Choroid plexus epithelial cell (primary cell): ENCODE measurements at regions not wholly inside any gene's neighbourhood (a gene's known extent, or its start where the extent isn't known, plus 50 kb on each side); places are given as distances from the start of the nearest gene placed in this dataset.
"Not testable (repeated sequence)": the region's sequence is repeated elsewhere in the genome, so short reads cannot be mapped to it uniquely, and the experiment has no call there.

Experiments
- DNase-seq: peaks from one replicate; pipeline ENCODE4 v3.0.0-alpha.2; 2010; ENCODE audit warnings: low read depth
- H3K4me3 ChIP-seq: 2 replicates; pipeline ENCODE4 v1.5.1; 2011; ENCODE audit warnings: low read depth, mild to moderate bottlenecking, control low read depth, low read length, moderate library complexity
- TF ChIP-seq, protein P1 (sequence below): conservative IDR thresholded peaks from 2 replicates; pipeline ENCODE4 v1.5.1; 2011; ENCODE audit warnings: low read depth, mild to moderate bottlenecking, control low read depth, inconsistent platforms, low read length, moderate library complexity

DNA sequence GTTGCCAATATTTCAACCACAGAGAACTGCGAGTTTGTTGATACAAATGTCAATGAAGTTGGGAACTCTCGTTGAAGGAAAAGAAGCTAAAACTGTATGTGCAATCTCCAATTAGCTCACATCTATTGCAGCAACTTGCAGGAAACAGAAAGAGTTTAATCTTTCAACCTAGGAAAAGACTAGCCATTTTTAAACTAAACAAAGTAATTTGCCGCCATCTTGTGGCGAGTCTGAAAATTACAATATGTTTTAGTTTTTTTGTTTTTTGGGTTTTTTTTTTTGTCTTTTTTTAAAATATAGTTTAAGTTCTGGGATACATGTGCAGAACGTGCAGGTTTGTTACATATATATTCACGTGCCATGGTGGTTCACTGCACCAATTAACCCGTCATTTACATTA, 131.2 kb upstream of the FOXG1 start:
- peak; percentile 81 for DNase-seq
- no peak overlapping the region for H3K4me3 ChIP-seq
- TF ChIP-seq, protein P1, sequence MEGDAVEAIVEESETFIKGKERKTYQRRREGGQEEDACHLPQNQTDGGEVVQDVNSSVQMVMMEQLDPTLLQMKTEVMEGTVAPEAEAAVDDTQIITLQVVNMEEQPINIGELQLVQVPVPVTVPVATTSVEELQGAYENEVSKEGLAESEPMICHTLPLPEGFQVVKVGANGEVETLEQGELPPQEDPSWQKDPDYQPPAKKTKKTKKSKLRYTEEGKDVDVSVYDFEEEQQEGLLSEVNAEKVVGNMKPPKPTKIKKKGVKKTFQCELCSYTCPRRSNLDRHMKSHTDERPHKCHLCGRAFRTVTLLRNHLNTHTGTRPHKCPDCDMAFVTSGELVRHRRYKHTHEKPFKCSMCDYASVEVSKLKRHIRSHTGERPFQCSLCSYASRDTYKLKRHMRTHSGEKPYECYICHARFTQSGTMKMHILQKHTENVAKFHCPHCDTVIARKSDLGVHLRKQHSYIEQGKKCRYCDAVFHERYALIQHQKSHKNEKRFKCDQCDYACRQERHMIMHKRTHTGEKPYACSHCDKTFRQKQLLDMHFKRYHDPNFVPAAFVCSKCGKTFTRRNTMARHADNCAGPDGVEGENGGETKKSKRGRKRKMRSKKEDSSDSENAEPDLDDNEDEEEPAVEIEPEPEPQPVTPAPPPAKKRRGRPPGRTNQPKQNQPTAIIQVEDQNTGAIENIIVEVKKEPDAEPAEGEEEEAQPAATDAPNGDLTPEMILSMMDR, result peak; percentile 48

DNA sequence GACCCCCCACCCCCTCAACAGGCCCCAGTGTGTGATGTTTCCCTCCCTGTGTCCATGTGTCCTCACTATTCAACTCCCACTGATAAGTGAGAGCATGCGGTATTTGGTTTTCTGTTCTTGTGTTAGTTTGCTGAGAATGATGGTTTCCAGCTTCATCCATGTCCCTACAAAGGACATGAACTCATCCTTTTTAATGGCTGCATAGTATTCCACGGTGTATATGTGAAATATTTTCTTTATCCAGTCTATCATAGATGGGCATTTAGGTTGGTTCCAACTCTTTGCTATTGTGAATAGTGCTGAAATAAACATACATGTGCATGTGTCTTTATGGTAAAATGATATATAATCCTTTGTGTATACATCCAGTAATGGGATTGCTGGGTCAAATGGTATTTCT, 130.8 kb upstream of the FOXG1 start:
- not testable (repeated sequence) for DNase-seq

DNA sequence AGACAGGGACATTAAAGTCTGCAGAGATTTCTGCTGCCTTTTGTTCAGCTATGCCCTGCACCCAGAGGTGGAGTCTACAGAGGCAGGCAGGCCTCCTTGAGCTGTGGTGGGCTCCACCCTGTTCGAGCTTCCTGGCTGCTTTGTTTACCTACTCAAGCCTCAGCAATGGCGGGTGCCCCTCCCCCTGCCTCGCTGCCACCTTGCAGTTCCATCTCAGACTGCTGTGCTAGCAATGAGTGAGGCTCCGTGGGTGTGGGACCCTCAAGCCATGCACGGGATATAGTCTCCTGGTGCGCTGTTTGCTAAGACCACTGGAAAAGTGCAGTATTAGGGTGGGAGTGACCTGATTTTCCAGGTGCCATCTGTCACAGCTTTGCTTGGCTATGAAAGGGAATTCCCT, 125.4 kb upstream of the FOXG1 start:
- DNase-seq, H3K4me3 ChIP-seq: not testable (repeated sequence)

More for the DNA sequence above, 130.8 kb upstream of the FOXG1 start:
- not testable (repeated sequence) for H3K4me3 ChIP-seq

DNA sequence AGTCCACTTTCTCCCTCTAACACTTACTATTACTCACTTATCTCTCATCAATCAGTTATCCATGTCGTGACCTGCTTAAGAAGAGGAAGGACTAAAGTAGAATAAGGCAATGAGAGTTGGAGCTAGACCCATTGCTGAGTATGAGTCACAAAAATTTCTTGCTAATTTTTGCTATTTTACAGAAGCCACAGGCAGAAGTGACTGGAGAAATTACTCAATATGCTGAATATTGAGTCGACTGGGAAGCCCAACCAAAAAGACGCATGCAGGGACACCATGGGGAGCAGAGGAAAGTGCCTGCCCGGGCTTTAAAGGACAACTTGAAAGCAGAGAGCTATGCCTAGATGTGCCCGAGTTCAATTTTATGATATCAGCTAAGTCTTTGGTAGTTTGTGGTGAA, 115.4 kb upstream of the FOXG1 start:
- H3K4me3 ChIP-seq, result no peak overlapping the region
- TF ChIP-seq, protein P1, result no peak
- DNase-seq, result peak; percentile 78

DNA sequence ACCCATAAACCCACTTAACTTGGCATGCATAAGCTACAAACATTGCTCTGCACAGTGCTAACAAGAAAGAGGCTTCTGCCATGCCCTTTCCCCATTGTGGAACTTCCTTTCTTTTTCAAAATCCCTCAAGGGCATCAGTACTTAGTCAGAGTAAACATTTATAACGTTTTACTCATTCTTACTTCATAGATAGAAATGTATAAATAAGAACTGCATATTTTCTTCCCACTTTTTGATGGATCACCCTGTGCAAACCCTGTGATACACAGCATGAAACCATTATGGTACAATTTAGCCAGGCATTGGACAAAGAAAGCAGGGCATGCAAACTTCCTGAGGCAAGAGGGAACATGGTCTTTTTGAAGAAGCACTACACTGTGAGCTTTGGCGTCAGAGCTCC, 113.8 kb upstream of the FOXG1 start:
- TF ChIP-seq, protein P1, result no peak
- DNase-seq, result peak; percentile 61
- no peak overlapping the region for H3K4me3 ChIP-seq

DNA sequence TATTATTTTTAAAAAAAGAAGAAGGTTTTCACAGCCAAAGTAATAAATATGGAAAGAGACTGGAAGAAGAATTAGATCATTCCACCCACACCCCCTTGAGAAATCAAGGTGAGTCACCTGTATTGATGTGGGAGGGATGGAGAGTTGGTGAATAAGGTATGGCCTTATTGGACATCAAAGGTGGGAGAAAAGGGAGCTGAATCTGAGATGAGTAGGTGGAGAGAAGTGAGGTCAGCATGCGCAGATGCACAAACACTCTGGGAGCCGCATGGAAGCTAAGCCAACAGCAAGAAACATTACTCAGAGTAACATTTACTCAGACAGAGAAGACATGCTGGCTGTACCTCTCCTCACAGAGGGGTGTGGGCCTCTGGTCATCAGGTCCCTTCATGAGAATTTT, 113.1 kb upstream of the FOXG1 start:
- TF ChIP-seq, protein P1, result no peak
- no peak for DNase-seq
- H3K4me3 ChIP-seq, result no peak overlapping the region

DNA sequence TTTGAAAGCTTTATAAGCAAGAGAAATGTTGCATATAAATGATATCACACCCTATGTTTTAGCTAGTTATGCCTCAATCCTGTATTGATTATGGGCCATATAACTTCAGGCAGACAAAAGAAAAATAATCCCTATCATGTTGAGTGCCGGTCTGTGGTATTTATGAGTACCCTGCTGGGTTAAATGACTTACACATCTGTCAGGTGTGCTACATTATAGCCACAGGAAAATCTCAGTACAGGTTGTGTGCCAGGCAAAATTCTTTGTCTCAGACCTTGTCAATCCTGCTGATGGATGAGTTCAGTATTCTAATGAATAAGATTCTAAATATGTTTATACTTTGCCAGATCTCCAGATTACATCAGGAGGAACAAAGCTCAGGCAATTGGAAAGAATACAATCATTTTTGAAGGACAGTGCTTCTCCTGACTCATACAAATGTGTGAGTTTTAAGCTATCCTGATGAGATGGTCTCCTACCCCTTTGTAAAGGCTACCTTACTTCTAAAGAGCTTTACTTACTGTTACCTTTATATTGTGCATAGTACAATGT, 109.8 kb upstream of the FOXG1 start:
- DNase-seq, result no peak
- no peak overlapping the region for H3K4me3 ChIP-seq
- TF ChIP-seq, protein P1, result no peak

DNA sequence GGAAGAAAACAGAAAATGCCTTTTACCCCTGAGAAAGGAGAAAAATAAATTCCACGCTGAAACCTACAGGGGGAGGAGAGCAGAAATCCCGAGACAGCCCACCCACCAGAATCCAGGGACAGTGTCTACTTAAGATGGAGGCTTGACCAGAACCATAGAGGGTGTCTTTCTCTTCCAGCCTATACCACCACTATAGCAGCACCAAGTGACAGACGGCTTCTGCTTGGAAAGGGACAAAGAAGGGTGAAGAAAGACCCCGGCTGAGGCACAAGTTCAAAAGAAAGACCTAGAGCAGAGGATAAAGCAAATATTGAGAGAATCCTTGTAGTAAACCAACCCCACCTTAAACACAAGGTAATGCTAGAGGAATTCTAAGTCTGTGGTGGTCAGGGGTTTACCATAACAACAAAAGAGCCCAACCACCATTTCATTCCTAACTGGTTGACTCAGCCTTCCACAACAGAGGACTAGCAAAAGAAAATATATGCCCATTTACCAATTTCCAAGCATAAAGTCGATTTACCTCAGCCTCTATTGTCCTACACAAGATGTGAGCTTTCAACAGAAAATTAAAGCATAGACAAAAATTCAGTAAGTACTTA, 105.3 kb upstream of the FOXG1 start:
- peak; percentile 94 for DNase-seq

More for the DNA sequence above, 105.3 kb upstream of the FOXG1 start:
- no peak overlapping the region for H3K4me3 ChIP-seq
- TF ChIP-seq, protein P1, result peak; percentile 15
